ENCODE measurements at regions not wholly inside any gene's neighbourhood (a gene's known extent, or its start where the extent isn't known, plus 50 kb on each side); places are given as distances from the start of the nearest gene placed in this dataset.

- peak; percentile 48 for DNase-seq (ENCODE audit: low read depth)
These were observed 252.4 kb upstream of the TBX3 start for GRCh38 chr12:114936148-114937079.

- DNase-seq (ENCODE audit: low read depth) = no peak
These were observed 251.7 kb upstream of the TBX3 start for GRCh38 chr12:114935658-114936057.

GRCh38 chr12:114933428-114934160 lies 249.6 kb upstream of the TBX3 start:
- DNase-seq (ENCODE audit: low read depth) = peak; percentile 92

- DNase-seq (ENCODE audit: low read depth) = no peak
These were observed 248.8 kb upstream of the TBX3 start for GRCh38 chr12:114932806-114933205.

- DNase-seq (ENCODE audit: low read depth) = no peak
These were observed 247.1 kb upstream of the TBX3 start for GRCh38 chr12:114931025-114931424.

- no peak for DNase-seq (ENCODE audit: low read depth)
These were observed 242.4 kb upstream of the TBX3 start for GRCh38 chr12:114926341-114926740.

- no peak for DNase-seq (ENCODE audit: low read depth)
These were observed 241.0 kb upstream of the TBX3 start for GRCh38 chr12:114924946-114925475.

GRCh38 chr12:114921781-114922180 lies 237.8 kb upstream of the TBX3 start:
- no peak for DNase-seq (ENCODE audit: low read depth)

GRCh38 chr12:114920771-114921554 lies 237.0 kb upstream of the TBX3 start:
- DNase-seq (ENCODE audit: low read depth) = no peak

GRCh38 chr12:114919479-114919878 lies 235.5 kb upstream of the TBX3 start:
- no peak for DNase-seq (ENCODE audit: low read depth)

- DNase-seq (ENCODE audit: low read depth) = peak; percentile 55
These were observed 234.7 kb upstream of the TBX3 start for GRCh38 chr12:114918535-114919233.

GRCh38 chr12:114917953-114918352 lies 234.0 kb upstream of the TBX3 start:
- no peak for DNase-seq (ENCODE audit: low read depth)

GRCh38 chr12:114917307-114917706 lies 233.3 kb upstream of the TBX3 start:
- DNase-seq (ENCODE audit: low read depth) = no peak

GRCh38 chr12:114916541-114916940 lies 232.6 kb upstream of the TBX3 start:
- DNase-seq (ENCODE audit: low read depth) = no peak

GRCh38 chr12:114916124-114916523 lies 232.1 kb upstream of the TBX3 start:
- peak; percentile 10 for DNase-seq (ENCODE audit: low read depth)

GRCh38 chr12:114913871-114914801 lies 230.2 kb upstream of the TBX3 start:
- DNase-seq (ENCODE audit: low read depth) = peak; percentile 86

GRCh38 chr12:114912811-114913210 lies 228.8 kb upstream of the TBX3 start:
- no peak for DNase-seq (ENCODE audit: low read depth)

GRCh38 chr12:114911196-114911595 lies 227.2 kb upstream of the TBX3 start:
- no peak for DNase-seq (ENCODE audit: low read depth)

- peak; percentile 70 for DNase-seq (ENCODE audit: low read depth)
These were observed 220.5 kb upstream of the TBX3 start for GRCh38 chr12:114904254-114905003.
